ENCODE measurements at regions not wholly inside any gene's neighbourhood (a gene's known extent, or its start where the extent isn't known, plus 50 kb on each side); places are given as distances from the start of the nearest gene placed in this dataset.

DNA sequence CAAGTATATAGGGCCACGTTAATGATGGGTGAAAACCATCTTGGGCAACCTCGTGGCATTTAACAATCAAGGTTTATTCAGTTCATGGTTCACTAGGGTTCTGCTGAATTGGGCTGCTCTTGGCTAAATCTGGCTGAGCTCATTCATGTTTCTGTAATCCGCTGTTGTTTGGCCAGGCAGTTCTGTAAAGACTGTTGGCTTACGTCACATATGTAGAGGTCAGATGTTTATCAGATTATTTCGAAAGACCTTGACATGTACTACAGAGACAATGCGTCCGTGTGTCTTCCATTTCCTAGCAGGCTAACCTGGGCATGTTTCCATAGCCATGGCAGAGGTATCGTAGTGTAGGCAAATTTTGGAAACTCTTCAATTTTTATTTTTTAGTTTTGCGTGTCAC, 190.0 kb upstream of the ZWINT start:
- TF ChIP-seq, protein P1, sequence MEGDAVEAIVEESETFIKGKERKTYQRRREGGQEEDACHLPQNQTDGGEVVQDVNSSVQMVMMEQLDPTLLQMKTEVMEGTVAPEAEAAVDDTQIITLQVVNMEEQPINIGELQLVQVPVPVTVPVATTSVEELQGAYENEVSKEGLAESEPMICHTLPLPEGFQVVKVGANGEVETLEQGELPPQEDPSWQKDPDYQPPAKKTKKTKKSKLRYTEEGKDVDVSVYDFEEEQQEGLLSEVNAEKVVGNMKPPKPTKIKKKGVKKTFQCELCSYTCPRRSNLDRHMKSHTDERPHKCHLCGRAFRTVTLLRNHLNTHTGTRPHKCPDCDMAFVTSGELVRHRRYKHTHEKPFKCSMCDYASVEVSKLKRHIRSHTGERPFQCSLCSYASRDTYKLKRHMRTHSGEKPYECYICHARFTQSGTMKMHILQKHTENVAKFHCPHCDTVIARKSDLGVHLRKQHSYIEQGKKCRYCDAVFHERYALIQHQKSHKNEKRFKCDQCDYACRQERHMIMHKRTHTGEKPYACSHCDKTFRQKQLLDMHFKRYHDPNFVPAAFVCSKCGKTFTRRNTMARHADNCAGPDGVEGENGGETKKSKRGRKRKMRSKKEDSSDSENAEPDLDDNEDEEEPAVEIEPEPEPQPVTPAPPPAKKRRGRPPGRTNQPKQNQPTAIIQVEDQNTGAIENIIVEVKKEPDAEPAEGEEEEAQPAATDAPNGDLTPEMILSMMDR (IDR thresholded peaks at IDR 0.05; ENCODE audit: poor library complexity), result no peak
- TF ChIP-seq EZH2 (IDR thresholded peaks at IDR 0.05; ENCODE audit: borderline replicate concordance) (no peak), EZH2phosphoT487 (IDR thresholded peaks at IDR 0.05; ENCODE audit: low read depth, severe bottlenecking, unreplicated experiment) (no peak)

Measured in hepatocyte (in vitro differentiated cells).